HuH-7.5 (cell line): ENCODE measurements at regions not wholly inside any gene's neighbourhood (a gene's known extent, or its start where the extent isn't known, plus 50 kb on each side); places are given as distances from the start of the nearest gene placed in this dataset.

Source experiments
- DNase-seq: peaks from one replicate; pipeline ENCODE4 v3.0.0; 2011; ENCODE audit warnings: low spot score

GRCh38 chr10:85145966-85146365 is 817.6 kb downstream of the CCSER2 start:
- no peak for DNase-seq

DNA sequence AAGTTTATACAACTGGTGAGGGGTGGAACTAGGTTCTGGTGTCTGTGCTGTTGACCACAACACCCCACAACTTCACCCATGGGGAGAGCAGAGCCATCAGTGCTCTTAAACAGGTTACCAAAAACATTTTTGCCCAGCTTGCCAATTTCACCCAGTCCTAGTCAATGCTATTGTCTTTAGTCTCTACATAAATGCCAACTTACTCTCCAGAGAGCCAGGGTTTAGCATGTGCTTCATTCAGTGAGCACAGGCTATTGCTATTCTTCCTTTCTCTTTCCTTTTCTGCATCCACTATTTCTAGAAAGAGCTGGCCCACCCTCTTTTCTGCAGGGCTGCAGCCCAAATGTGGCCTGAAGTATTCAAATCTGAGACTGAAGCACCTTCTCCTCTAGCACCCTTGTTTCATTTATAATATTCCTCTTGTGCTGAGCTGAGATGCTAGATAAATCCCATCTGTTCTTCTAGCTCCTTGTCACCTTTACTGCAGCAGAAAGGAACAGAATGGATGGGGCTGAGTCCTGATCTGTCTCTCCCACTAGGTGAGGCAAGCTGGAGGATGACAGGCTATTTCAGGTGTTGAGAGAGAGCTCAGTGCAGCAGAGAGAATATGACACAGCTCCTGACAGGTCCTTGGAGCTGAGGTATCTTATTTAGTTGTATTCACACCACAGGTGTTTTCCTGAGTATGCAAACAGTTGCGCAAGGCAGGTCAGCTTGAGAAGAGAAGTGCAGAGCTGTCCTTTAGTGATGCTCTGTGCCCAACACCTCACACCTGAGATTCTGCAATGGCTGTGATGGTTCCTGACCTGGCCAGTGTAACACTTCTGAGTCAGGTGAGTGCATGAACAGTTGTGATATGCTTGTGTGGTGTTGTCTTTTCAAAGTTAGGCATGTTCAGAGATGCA is 819.2 kb downstream of the CCSER2 start:
- DNase-seq: no peak

- no peak for DNase-seq
Observed at GRCh38 chr10:85148693-85149640, 820.6 kb downstream of the CCSER2 start.

- DNase-seq: no peak
Observed at GRCh38 chr10:85149766-85150165, 821.4 kb downstream of the CCSER2 start.

- no peak for DNase-seq
Observed at GRCh38 chr10:85151506-85151905, 823.1 kb downstream of the CCSER2 start.

GRCh38 chr10:85152496-85152895 is 824.1 kb downstream of the CCSER2 start:
- DNase-seq: no peak

- no peak for DNase-seq
Observed at GRCh38 chr10:85152911-85153310, 824.5 kb downstream of the CCSER2 start.

- no peak for DNase-seq
Observed at GRCh38 chr10:85157206-85157605, 828.8 kb downstream of the CCSER2 start.

GRCh38 chr10:85168243-85168642 is 839.9 kb downstream of the CCSER2 start:
- DNase-seq: no peak

GRCh38 chr10:85170026-85170425 is 841.6 kb downstream of the CCSER2 start:
- DNase-seq: no peak

- no peak for DNase-seq
Observed at GRCh38 chr10:85175635-85176034, 847.2 kb downstream of the CCSER2 start.

GRCh38 chr10:85177767-85178166 is 849.4 kb downstream of the CCSER2 start:
- DNase-seq: no peak

DNA sequence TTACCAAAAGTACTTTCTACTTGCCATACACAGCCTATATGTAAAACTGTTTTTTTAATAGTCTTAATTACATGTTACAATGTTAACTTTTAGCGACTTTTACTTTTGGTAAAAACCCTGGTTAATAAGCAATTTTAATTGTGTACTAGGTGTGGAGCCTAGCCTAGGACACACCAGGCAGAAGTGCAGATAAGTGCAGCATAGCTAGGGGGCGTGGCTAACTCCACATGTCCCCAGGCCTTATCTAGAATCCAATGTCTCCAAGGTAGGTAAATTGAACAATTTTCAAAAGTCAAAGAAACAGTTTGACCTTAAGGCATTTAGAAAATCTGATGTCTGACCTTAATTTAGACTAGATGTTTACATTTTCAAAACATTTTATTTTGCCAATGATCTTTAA is 858.7 kb downstream of the CCSER2 start:
- DNase-seq: no peak

DNA sequence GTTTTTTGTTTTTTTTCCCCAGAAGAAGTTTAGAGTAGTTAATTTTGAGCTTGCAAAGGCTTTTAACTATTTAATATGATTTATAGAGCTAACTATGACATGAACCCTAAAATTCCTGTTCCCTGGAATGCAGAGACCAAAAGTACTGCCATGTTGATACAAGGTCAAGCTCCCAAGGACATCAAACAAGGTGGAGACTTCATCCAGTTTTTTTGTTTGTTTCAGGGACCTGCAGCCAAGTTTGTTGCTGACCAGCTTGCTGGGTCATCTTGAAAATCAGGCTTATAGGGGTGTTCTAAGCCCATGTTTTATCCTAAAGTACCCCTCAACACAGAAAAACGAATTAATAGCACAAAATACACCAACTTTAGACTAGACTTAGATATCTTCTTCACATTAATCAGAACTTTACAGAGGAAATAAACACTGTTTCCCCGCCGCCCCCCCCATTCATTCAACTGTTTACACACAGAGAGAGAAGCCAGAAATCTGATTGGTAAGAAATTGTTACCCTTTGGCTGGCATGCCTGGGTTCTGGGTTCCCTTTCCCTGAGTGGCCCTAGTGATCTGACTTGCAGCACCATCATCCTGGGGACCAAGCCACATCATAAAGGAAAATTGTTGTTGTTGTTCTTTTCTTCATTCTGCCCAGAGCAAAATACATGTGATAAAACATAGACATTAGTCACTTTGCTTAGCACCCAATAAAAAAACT is 860.5 kb downstream of the CCSER2 start:
- no peak for DNase-seq

DNA sequence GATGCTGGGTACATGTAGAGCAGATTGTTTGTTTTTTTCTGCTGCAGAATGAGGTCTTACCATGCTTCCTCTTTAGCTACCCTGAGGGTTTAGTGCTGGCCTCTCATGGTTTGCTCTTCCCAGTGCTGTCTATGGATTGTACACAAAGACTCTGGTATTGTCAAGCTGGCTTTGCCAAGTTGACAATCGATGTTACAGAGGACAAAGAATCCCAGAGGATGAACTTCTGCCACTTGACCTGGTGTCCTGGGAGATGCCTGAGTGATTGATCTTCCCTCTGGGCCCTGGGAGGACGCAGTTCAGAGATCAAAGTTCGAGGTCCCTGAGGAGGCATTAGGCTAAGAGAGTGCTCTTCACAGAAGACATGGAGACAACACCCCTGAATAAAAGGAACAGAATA is 865.4 kb downstream of the CCSER2 start:
- no peak for DNase-seq

GRCh38 chr10:85194706-85195105 is 866.3 kb downstream of the CCSER2 start:
- no peak for DNase-seq

GRCh38 chr10:85195596-85195995 is 867.2 kb downstream of the CCSER2 start:
- no peak for DNase-seq

DNA sequence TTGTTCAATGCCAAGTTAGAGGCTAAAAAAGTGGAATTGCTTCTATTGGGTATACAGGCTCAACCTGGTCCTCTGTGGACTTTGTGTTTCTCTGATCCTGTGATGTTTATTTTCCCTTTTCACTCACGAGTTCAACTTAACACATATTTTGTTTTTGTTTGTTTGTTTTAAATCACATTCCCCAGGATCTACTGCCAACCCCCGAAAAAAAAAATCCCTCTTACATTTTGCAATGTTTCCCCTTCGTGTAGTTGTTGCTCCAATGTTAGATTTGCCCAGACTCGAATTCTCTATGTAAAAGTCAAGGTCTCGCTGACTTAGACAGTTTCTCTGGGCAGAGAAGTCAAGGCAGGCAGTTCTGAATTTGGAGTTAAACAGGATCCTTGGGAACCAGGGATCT is 876.4 kb downstream of the CCSER2 start:
- DNase-seq: no peak

DNA sequence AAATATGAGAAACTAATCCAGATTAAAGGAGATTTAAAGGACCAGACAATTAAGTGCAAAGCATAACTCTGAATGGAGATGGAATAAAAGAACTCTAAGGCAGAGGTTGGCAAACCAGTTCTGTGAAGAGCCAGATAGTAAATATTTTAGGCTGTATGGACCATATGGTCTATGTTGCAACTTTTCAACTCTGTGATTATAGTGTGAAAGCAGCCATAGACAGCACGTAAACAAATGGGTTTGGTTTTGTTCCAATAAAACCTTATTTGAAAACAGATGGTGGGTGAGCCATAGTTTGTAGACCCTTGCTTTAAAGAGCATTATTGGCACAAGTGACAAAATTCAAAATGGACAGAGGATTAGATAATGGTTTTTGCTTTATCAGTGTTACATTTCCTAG is 884.1 kb downstream of the CCSER2 start:
- DNase-seq: no peak

- DNase-seq: no peak
Observed at GRCh38 chr10:85213493-85213892, 885.1 kb downstream of the CCSER2 start.

GRCh38 chr10:85222300-85222699 is 893.9 kb downstream of the CCSER2 start:
- no peak for DNase-seq

GRCh38 chr10:85224366-85224940 is 896.1 kb downstream of the CCSER2 start:
- DNase-seq: no peak
